NCI-H510A (cell line): ENCODE measurements at regions not wholly inside any gene's neighbourhood (a gene's known extent, or its start where the extent isn't known, plus 50 kb on each side); places are given as distances from the start of the nearest gene placed in this dataset.
"Not testable (repeated sequence)": the region's sequence is repeated elsewhere in the genome, so short reads cannot be mapped to it uniquely, and the experiment has no call there.

ENCODE experiments used
- DNase-seq: peaks from one replicate; lab custom pipeline; 2025; lab: John Stamatoyannopoulos, UW

GRCh38 chr11:24386546-24387397 lies 110.1 kb upstream of the LUZP2 start:
- DNase-seq: no peak

GRCh38 chr11:24389575-24389974 lies 107.3 kb upstream of the LUZP2 start:
- no peak for DNase-seq

GRCh38 chr11:24390016-24390415 lies 106.8 kb upstream of the LUZP2 start:
- no peak for DNase-seq

GRCh38 chr11:24390762-24391161 lies 106.1 kb upstream of the LUZP2 start:
- DNase-seq: no peak

GRCh38 chr11:24391167-24391566 lies 105.7 kb upstream of the LUZP2 start:
- no peak for DNase-seq

GRCh38 chr11:24400059-24400665 lies 96.7 kb upstream of the LUZP2 start:
- no peak for DNase-seq

GRCh38 chr11:24406389-24406788 lies 90.5 kb upstream of the LUZP2 start:
- DNase-seq: no peak

- no peak for DNase-seq
These were observed 89.9 kb upstream of the LUZP2 start for GRCh38 chr11:24406980-24407379.

- no peak for DNase-seq
These were observed 89.1 kb upstream of the LUZP2 start for GRCh38 chr11:24407733-24408132.

- no peak for DNase-seq
These were observed 88.7 kb upstream of the LUZP2 start for GRCh38 chr11:24408202-24408601.

- DNase-seq: no peak
These were observed 85.1 kb upstream of the LUZP2 start for GRCh38 chr11:24411791-24412190.

- DNase-seq: no peak
These were observed 84.1 kb upstream of the LUZP2 start for GRCh38 chr11:24412722-24413121.

- DNase-seq: no peak
These were observed 83.5 kb upstream of the LUZP2 start for GRCh38 chr11:24413391-24413790.

- DNase-seq: not testable (repeated sequence)
These were observed 80.8 kb upstream of the LUZP2 start for GRCh38 chr11:24415955-24416636.

GRCh38 chr11:24421766-24422165 lies 75.1 kb upstream of the LUZP2 start:
- DNase-seq: no peak

- DNase-seq: no peak
These were observed 74.5 kb upstream of the LUZP2 start for GRCh38 chr11:24422376-24422775.

- DNase-seq: no peak
These were observed 59.7 kb upstream of the LUZP2 start for GRCh38 chr11:24437123-24437522.
